ENCODE measurements at regions not wholly inside any gene's neighbourhood (a gene's known extent, or its start where the extent isn't known, plus 50 kb on each side); places are given as distances from the start of the nearest gene placed in this dataset.

GRCh38 chr18:47387864-47388263 is 136.4 kb upstream of the SKOR2 start:
- TF ChIP-seq CTCF (IDR thresholded peaks at IDR 0.05; ENCODE audit: low read length) = no peak
- TF ChIP-seq EZH2 (optimal IDR thresholded peaks at IDR 0.05; ENCODE audit: low read depth, low read length) = no peak
- no peak for TF ChIP-seq EZH2phosphoT487 (IDR thresholded peaks at IDR 0.05; ENCODE audit: low read length)

Measured in MM.1S (cell line).